ENCODE measurements at regions not wholly inside any gene's neighbourhood (a gene's known extent, or its start where the extent isn't known, plus 50 kb on each side); places are given as distances from the start of the nearest gene placed in this dataset. TPM values are rescaled to one million over a fixed set of nuclear protein-coding genes. Genes with fewer than 3 reads are reported as not detected.

GRCh38 chr6:93471281-93471680, 51.9 kb upstream of the EPHA7 start:
- ATAC-seq (ENCODE audit: low FRiP score) (no peak), DNase-seq (ENCODE audit: low spot score) (no peak)
- TF ChIP-seq CTCF (IDR thresholded peaks at IDR 0.05): no peak

Small RNA genes lying in the stretch of these regions (small RNA-seq; reads per million reads assigned to genes)
- gene AL078595.1 (not detected), gene RF00425 (not detected)
